ENCODE measurements at regions not wholly inside any gene's neighbourhood (a gene's known extent, or its start where the extent isn't known, plus 50 kb on each side); places are given as distances from the start of the nearest gene placed in this dataset.
"Not testable (repeated sequence)": the region's sequence is repeated elsewhere in the genome, so short reads cannot be mapped to it uniquely, and the experiment has no call there.

GRCh38 chr10:2315045-2315485 lies 577.7 kb upstream of the ADARB2 start:
- TF ChIP-seq, protein P1, sequence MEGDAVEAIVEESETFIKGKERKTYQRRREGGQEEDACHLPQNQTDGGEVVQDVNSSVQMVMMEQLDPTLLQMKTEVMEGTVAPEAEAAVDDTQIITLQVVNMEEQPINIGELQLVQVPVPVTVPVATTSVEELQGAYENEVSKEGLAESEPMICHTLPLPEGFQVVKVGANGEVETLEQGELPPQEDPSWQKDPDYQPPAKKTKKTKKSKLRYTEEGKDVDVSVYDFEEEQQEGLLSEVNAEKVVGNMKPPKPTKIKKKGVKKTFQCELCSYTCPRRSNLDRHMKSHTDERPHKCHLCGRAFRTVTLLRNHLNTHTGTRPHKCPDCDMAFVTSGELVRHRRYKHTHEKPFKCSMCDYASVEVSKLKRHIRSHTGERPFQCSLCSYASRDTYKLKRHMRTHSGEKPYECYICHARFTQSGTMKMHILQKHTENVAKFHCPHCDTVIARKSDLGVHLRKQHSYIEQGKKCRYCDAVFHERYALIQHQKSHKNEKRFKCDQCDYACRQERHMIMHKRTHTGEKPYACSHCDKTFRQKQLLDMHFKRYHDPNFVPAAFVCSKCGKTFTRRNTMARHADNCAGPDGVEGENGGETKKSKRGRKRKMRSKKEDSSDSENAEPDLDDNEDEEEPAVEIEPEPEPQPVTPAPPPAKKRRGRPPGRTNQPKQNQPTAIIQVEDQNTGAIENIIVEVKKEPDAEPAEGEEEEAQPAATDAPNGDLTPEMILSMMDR (conservative IDR thresholded peaks at IDR 0.05), result not testable (repeated sequence)
- not testable (repeated sequence) for TF ChIP-seq ZFX (IDR thresholded peaks at IDR 0.05)

All from C4-2B (cell line).